Neural cell (in vitro differentiated cells): ENCODE measurements at regions not wholly inside any gene's neighbourhood (a gene's known extent, or its start where the extent isn't known, plus 50 kb on each side); places are given as distances from the start of the nearest gene placed in this dataset.

Experiments used
- POLR2AphosphoS5 ChIP-seq: IDR thresholded peaks from 2 replicates; pipeline ENCODE4 v1.6.1; 2012
- SMC3 ChIP-seq: fragments of 450-650 bp; conservative IDR thresholded peaks from 2 replicates; pipeline ENCODE4 v1.6.1; 2014; ENCODE audit warnings: antibody characterized with exemption, mild to moderate bottlenecking, moderate library complexity; ENCODE audit not compliant: poor library complexity
- TAF1 ChIP-seq: IDR thresholded peaks from 2 replicates; pipeline ENCODE4 v1.6.1; 2012; ENCODE audit warnings: low read depth
- TF ChIP-seq, protein P1 (sequence below): fragments of 450-650 bp; IDR thresholded peaks from 2 replicates; pipeline ENCODE4 v1.5.1; 2014; ENCODE audit warnings: antibody characterized with exemption, mild to moderate bottlenecking, moderate library complexity; ENCODE audit not compliant: poor library complexity, severe bottlenecking
- TF ChIP-seq, protein P2 (sequence below): IDR thresholded peaks from 2 replicates; pipeline ENCODE4 v1.6.1; 2012; ENCODE audit warnings: borderline replicate concordance

DNA sequence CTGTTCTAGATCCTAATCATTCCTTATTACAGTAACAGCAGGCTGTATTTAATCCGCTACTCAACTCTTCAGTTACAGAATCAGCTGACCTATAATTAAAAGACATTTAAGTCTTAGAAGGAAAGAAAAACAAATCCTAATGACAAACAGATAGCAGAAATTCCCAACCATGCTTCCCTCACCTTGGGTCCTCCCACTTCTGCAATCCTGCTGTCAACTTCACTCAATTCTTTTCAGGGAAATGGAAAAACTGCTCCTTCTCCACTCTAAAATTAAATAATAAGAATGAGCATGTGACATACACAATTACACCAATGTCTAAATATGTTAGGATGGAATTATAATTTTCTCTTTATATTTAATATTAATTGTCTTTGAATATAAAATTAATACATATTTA, 182.6 kb upstream of the LYPLAL1 start:
- TF ChIP-seq, protein P1, sequence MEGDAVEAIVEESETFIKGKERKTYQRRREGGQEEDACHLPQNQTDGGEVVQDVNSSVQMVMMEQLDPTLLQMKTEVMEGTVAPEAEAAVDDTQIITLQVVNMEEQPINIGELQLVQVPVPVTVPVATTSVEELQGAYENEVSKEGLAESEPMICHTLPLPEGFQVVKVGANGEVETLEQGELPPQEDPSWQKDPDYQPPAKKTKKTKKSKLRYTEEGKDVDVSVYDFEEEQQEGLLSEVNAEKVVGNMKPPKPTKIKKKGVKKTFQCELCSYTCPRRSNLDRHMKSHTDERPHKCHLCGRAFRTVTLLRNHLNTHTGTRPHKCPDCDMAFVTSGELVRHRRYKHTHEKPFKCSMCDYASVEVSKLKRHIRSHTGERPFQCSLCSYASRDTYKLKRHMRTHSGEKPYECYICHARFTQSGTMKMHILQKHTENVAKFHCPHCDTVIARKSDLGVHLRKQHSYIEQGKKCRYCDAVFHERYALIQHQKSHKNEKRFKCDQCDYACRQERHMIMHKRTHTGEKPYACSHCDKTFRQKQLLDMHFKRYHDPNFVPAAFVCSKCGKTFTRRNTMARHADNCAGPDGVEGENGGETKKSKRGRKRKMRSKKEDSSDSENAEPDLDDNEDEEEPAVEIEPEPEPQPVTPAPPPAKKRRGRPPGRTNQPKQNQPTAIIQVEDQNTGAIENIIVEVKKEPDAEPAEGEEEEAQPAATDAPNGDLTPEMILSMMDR = no peak
- TF ChIP-seq POLR2AphosphoS5 (no peak), TAF1 (no peak), SMC3 (no peak)
- TF ChIP-seq, protein P2, sequence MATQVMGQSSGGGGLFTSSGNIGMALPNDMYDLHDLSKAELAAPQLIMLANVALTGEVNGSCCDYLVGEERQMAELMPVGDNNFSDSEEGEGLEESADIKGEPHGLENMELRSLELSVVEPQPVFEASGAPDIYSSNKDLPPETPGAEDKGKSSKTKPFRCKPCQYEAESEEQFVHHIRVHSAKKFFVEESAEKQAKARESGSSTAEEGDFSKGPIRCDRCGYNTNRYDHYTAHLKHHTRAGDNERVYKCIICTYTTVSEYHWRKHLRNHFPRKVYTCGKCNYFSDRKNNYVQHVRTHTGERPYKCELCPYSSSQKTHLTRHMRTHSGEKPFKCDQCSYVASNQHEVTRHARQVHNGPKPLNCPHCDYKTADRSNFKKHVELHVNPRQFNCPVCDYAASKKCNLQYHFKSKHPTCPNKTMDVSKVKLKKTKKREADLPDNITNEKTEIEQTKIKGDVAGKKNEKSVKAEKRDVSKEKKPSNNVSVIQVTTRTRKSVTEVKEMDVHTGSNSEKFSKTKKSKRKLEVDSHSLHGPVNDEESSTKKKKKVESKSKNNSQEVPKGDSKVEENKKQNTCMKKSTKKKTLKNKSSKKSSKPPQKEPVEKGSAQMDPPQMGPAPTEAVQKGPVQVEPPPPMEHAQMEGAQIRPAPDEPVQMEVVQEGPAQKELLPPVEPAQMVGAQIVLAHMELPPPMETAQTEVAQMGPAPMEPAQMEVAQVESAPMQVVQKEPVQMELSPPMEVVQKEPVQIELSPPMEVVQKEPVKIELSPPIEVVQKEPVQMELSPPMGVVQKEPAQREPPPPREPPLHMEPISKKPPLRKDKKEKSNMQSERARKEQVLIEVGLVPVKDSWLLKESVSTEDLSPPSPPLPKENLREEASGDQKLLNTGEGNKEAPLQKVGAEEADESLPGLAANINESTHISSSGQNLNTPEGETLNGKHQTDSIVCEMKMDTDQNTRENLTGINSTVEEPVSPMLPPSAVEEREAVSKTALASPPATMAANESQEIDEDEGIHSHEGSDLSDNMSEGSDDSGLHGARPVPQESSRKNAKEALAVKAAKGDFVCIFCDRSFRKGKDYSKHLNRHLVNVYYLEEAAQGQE = no peak
